ENCODE measurements at regions not wholly inside any gene's neighbourhood (a gene's known extent, or its start where the extent isn't known, plus 50 kb on each side); places are given as distances from the start of the nearest gene placed in this dataset.

- no peaks in the 10 kb centered on the region for H3K4me1 ChIP-seq (ENCODE audit: control insufficient read depth, insufficient read depth, low read length)
- H3K36me3 ChIP-seq (ENCODE audit: control insufficient read depth, insufficient read depth, low read length), result no peaks in the 10 kb centered on the region
- no peaks in the 10 kb centered on the region; the same call in 1 of the 2 replicates for H3K27me3 ChIP-seq (ENCODE audit: control insufficient read depth, insufficient read depth, low read length)
- DNase-seq (ENCODE audit: low read depth, low spot score) (no peak), ATAC-seq (no peak)
- H3K9me3 ChIP-seq (ENCODE audit: control insufficient read depth, insufficient read depth, low read depth, low read length), result no peaks in the 10 kb centered on the region
- POLR2A ChIA-PET, result no interaction called here
- in situ Hi-C loops (cut with HindIII; ENCODE audit: low pct_unique_long_range_greater_than_20kb, low sequenced_read_pairs), result no loop called here
- no peak overlapping the region for H3K4me3 ChIP-seq (ENCODE audit: low read depth in 2 of 2, low read length in 2 of 2)
- CTCF ChIA-PET, result no interaction called here
- intact Hi-C loops (cut with micrococcal nuclease; ENCODE audit: unreplicated experiment), result no loop called here
- BruUV-seq (replicated peaks), result no TSS peak
- H3K27ac ChIP-seq (ENCODE audit: low read length), result no peak overlapping the region
- TF ChIP-seq TCF7L2 (IDR thresholded peaks at IDR 0.05; ENCODE audit: low read depth, low read length), result no peak
- TF ChIP-seq SIN3A (IDR thresholded peaks at IDR 0.05; ENCODE audit: borderline replicate concordance, insufficient read depth, low read depth, low read length), result no peak
- TF ChIP-seq CTCF (IDR thresholded peaks at IDR 0.05), result no peak
- TF ChIP-seq REST (IDR thresholded peaks at IDR 0.05; ENCODE audit: insufficient read depth in 1 of 2, low read depth in 2 of 2, low read length in 1 of 2), result no peak
- no peak for TF ChIP-seq POLR2AphosphoS5 (IDR thresholded peaks at IDR 0.05; ENCODE audit: low read depth, low read length)
Observed at GRCh38 chr2:21281384-21281783, 157.6 kb downstream of the TDRD15 start.

- Histone ChIP-seq H3K36me3 (ENCODE audit: control insufficient read depth, insufficient read depth, low read length) (no peaks in the 10 kb centered on the region), H3K27me3 (ENCODE audit: control insufficient read depth, insufficient read depth, low read length) (no peaks in the 10 kb centered on the region; the same call in 1 of the 2 replicates), H3K27ac (ENCODE audit: low read length) (no peak overlapping the region), H3K4me3 (ENCODE audit: low read depth in 2 of 2, low read length in 2 of 2) (no peak overlapping the region), H3K9me3 (ENCODE audit: control insufficient read depth, insufficient read depth, low read depth, low read length) (no peaks in the 10 kb centered on the region), H3K4me1 (ENCODE audit: control insufficient read depth, insufficient read depth, low read length) (no peaks in the 10 kb centered on the region)
- CTCF ChIA-PET, result no interaction called here
- intact Hi-C loops (cut with micrococcal nuclease; ENCODE audit: unreplicated experiment) (no loop called here), in situ Hi-C loops (cut with HindIII; ENCODE audit: low pct_unique_long_range_greater_than_20kb, low sequenced_read_pairs) (no loop called here)
- no TSS peak for BruUV-seq (replicated peaks)
- no peak for ATAC-seq
- POLR2A ChIA-PET, result no interaction called here
- DNase-seq (ENCODE audit: low read depth, low spot score), result no peak
- TF ChIP-seq POLR2AphosphoS5 (IDR thresholded peaks at IDR 0.05; ENCODE audit: low read depth, low read length), result no peak
- TF ChIP-seq REST (IDR thresholded peaks at IDR 0.05; ENCODE audit: insufficient read depth in 1 of 2, low read depth in 2 of 2, low read length in 1 of 2), result no peak
- no peak for TF ChIP-seq SIN3A (IDR thresholded peaks at IDR 0.05; ENCODE audit: borderline replicate concordance, insufficient read depth, low read depth, low read length)
- no peak for TF ChIP-seq TCF7L2 (IDR thresholded peaks at IDR 0.05; ENCODE audit: low read depth, low read length)
- TF ChIP-seq CTCF (IDR thresholded peaks at IDR 0.05), result no peak
Observed at GRCh38 chr2:21281791-21282514, 158.2 kb downstream of the TDRD15 start.

Measured in Panc1 (cell line).